Prostate gland (tissue), 2 donors: ENCODE measurements at regions not wholly inside any gene's neighbourhood (a gene's known extent, or its start where the extent isn't known, plus 50 kb on each side); places are given as distances from the start of the nearest gene placed in this dataset.

Experiments
- CTCF ChIP-seq, 4 experiments: fragments of 200-600 bp in 2 of 4; fragments of 450-650 bp in 2 of 4; sonication (generic) in 2 of 4; IDR thresholded peaks; 1 replicate in 3 of 4; 2 replicates in 1 of 4; pipeline ENCODE4 v1.5.1; 2016 to 2019; ENCODE audit warnings: antibody characterized with exemption in 4 of 4, mild to moderate bottlenecking in 2 of 4, moderate library complexity in 2 of 4
- POLR2AphosphoS5 ChIP-seq: sonication (generic); formaldehyde crosslinking; IDR thresholded peaks from one replicate; pipeline ENCODE4 v1.6.1; 2017; ENCODE audit warnings: antibody characterized with exemption

- no peak for TF ChIP-seq CTCF (IDR thresholded peaks at IDR 0.05)
- TF ChIP-seq POLR2AphosphoS5: no peak
These were observed 84.6 kb upstream of the PPP1R26 start for GRCh38 chr9:135394699-135395645.
